Fibroblast of skin of right quadriceps (primary cell): ENCODE measurements at regions not wholly inside any gene's neighbourhood (a gene's known extent, or its start where the extent isn't known, plus 50 kb on each side); places are given as distances from the start of the nearest gene placed in this dataset.

Source experiments
- DNase-seq: peaks from one replicate; pipeline ENCODE4 v3.0.0-alpha.2; 2013

DNA sequence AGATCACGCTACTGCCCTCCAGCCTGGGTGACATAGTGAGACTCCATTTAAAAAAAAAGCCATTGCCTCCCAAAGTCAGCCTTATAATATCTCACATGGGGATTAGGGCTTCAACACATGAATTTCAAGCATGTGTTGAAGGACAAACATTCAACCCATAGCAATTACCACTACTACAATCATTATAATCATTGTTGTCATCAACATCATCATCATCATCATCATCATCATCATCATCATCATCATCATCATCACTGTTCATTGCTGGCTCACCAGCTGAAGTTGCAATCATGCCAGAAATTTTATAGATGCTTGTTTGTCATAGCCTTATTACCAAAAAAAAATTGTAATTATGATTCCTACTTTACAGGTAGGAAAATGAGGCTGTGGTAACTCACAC is 762.9 kb downstream of the METTL15 start:
- DNase-seq = no peak

DNA sequence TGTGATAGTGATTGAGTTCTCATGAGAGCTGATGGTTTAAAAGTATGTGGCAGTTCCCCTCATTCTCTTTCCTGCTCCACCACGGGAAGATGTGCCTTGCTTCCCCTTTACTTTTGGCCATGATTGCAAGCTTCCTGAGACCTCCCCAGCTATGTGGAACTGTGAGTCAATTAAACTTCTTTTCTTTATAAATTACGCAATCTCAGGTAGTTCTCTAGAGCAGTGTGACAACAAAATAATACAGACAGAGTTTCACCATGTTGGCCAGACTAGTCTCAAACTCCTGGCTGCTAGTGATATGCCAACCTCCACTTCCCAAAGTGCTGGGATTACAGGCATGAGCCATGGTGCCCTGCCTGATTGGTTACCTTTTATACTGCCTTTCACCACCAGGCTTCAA is 755.2 kb downstream of the METTL15 start:
- no peak for DNase-seq

DNA sequence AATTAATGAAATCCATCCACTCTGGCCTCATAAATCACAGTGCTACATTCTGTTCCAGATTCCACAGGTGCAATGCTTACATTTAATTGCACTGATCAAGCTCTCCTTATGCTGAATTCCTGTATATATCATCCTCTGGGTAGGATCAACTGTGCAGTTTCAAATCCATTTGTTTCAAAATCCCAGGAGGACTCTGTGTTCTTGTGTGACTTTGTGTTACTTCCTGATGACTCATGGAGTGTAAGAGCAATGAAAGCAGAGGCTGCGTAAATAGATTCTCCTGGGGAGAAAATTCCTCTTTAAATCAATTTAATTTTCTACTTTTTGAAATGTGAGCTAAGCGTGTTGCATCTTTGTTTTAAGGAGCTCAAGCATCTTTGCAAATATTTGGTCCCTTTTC is 752.7 kb downstream of the METTL15 start:
- peak; percentile 70 for DNase-seq

- peak; percentile 54 for DNase-seq
Measured at GRCh38 chr11:28858076-28858475, 749.9 kb downstream of the METTL15 start.

DNA sequence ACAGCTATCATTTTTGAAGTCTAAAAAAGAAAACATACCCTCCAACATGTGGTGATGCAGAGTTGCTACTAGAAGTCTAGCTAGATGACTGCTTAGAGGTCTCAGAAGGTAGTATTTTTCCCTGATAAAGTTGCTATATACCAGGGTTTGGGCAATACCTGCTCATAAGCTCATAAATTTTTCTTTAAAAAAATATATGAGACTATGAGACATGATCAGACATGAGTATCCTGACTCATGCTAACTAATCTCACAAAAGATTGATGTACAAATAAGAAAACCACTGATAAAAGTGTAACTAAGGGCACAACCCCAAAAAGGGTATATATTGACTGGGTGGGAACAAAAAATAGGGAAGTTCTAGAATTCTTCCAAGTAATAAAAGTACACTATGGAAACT is 740.9 kb downstream of the METTL15 start:
- no peak for DNase-seq

DNA sequence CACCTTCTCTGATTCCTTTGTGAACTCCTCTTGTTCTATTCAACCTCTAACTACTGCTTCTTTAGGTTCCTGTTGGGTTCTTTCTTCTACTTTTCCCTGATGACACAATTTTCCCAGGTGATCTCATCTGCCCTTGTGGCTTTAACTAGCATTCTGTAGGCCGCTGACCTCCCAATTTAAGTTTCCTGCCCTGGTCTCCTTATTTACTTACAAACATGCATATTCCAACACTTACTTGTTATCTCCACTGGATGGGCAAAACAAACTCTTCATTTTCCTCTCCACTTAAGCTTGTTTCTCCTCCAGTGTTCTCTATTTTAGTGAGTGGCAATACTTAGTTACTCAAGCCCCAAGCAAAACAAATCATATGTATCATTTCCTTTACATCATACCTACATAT is 734.5 kb downstream of the METTL15 start:
- no peak for DNase-seq

- DNase-seq = peak; percentile 72
Measured at GRCh38 chr11:28838741-28839140, 730.6 kb downstream of the METTL15 start.

DNA sequence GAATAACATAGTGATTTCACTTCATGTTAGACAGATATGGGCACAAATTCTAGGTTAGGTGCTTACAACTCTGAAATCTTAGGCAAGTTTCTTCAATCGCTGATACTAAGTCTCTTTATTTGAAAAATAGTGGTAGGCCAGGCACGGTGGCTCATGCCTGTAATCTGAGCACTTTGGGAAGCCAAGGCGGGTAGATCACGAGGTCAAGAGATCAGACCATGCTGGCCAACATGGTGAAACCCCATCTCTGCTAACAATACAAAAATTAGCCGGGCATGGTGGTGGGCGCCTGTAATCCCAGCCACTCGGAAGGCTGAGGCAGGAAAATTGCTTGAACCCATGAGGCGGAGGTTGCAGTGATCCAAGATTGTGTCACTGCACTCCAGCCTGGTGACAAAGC is 729.4 kb downstream of the METTL15 start:
- DNase-seq = no peak

GRCh38 chr11:28836285-28837081 is 728.3 kb downstream of the METTL15 start:
- DNase-seq = peak; percentile 99

- peak; percentile 74 for DNase-seq
Measured at GRCh38 chr11:28835790-28836189, 727.6 kb downstream of the METTL15 start.

DNA sequence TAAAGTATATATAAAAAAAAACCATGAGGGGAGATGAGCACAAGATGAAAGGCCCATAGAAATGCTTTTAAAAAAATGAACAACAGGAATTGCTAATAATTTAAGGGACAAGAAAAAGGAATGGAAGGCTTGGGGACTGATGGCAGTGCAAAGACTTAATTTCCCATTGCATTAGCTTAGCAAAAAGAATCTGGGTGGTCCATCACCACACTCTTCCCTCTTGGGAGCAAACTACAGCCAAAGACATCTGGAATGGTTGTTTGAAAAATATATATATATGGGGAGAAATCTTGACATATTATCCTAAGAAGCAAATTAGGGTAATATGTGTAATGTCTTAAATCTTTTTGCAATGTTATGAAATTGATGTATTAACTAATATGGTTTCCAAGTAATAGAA is 727.1 kb downstream of the METTL15 start:
- peak; percentile 26 for DNase-seq

- peak; percentile 93 for DNase-seq
Measured at GRCh38 chr11:28834877-28835276, 726.7 kb downstream of the METTL15 start.

DNA sequence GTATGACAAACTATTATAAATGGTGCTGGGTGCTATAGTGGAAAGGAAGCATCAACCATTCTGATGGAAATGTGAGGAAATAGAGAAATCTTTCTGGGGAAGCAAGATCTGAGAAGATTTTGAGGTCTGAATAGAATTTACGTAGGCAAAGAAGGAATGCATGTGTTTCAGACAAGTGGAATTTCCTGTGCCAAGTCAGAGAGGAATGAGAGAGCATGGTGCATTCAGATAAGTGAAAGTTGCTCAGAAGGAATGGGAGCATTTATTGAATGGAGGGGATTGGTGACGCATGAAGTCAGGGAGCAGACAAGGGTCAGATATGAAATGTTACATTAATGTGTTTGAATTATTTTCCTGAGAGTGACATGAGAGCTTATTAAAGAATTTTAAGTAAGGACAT is 725.5 kb downstream of the METTL15 start:
- DNase-seq = peak; percentile 97

- DNase-seq = no peak
Measured at GRCh38 chr11:28833169-28833568, 725.0 kb downstream of the METTL15 start.

GRCh38 chr11:28826807-28827206 is 718.6 kb downstream of the METTL15 start:
- DNase-seq = no peak

DNA sequence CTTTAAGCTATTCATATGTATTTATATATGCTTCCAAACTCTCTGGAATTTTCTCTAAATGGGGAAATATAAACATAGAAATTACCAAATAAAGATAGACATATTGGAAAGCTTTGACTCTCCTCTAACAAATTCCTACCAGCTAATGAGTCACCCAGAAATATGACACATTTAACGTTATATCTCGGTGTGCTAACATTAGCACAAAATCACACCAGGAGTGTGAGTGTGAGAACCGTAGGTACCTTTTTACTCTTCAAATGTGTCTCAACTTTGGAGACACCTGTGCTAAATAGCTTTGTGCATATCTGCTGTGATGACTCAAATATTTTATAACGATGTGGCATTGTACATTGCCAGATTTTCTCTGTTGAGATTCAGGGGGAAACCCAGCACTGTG is 714.4 kb downstream of the METTL15 start:
- peak; percentile 6 for DNase-seq

DNA sequence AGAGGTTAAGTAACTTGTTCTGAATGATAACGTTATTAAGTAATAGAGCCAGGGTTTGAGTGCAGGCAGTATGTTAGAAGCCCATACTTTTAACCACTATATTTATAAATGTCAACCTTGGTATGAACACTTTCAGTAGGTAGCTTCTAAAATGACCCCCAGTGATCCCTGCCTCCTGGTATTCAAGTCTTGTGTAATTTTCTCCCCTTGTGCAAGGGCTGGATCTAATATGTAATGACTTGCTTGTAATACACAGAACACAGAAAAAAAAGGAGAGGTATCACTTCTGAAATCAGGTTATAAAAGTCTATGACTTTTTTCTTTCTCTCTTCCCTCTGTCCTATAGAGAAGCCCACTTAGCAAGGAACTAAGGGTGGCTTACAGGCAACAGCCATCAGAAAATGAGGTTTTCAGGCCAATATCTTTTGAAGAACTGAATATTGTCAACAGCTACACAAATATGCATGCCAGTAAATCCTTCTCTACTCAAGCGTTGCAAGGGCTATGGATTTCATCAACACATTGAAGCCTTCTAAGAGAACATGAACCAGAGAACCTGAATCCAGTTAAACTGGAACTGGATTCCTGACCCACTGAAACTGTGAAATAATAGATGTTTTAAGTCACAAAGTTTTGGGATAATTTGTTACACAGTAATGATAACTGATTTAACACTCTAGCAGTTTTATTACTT is 712.3 kb downstream of the METTL15 start:
- DNase-seq = peak; percentile 17

DNA sequence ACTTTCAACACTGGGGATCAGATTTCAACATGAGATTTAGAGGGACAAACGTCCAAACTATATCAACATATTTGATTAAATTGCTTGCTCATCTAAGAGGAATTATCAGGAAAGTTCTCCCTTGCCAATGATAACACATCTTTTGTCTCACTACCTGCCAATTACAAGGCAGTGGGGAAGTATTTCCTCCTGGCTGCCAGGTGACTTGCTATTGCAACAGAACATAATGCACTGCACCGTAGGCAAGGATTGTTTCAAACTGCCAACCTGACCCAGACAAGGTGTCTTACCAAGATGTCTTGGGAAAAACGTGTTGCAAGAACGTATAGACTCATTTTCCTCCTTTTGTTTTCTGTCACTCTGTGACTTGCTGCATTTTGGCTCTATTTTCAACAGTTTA is 711.6 kb downstream of the METTL15 start:
- DNase-seq = no peak

GRCh38 chr11:28815110-28815509 is 706.9 kb downstream of the METTL15 start:
- DNase-seq = no peak

DNA sequence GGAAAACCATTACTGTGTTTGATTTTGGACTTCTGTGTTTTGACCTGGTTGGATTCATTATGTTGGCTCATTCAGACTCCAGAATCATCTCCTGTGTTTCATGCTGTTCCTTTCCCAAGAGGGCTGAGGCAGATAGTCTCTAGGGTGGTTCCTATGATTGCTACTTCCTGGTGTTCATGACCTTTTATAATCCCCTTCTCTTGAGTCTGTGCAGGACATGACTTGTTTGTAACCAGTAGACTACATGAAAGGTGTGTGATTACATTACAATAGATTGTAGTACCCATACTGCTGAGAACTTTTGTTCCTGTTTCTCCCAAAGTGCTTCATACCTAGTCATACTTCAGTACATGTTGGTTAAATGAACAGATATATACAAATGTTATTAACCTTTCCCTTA is 700.6 kb downstream of the METTL15 start:
- no peak for DNase-seq

DNA sequence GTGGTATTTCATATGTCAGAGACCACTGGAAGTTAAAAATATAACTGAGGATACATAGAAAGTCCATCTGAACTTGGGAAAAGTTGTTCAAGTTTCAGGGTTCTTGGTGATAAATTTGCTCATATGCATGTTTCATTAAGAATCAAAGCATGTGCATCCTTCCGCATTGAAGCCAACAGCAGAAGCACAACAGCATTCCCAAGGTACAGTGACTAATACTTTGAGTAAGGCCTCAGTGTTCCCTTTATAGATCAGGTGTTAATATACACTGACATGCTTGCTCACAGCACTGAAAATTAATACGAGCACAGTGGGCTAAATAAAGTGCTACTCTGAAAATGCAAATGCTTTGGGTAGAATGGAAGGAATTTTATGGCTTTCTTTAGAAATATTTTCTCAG is 691.1 kb downstream of the METTL15 start:
- DNase-seq = no peak

DNA sequence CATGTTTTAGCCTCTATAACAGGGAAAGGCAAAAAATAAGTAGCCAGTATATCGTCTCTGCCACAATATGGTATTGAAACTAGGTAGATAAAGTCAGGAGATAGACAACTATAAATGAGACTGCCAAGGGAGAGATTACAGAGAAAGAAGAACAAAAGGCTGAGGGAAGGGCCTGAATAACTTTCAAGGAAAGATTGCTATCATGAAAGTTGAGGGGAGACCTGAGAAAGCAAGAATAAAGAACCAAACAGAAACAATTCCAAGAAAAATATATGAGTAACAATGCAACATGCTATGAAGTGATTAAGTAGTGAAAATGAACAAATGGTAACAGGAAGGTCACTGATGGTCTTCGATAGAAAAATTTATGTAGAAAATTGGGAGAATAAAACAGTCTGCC is 690.1 kb downstream of the METTL15 start:
- DNase-seq = no peak

- no peak for DNase-seq
Measured at GRCh38 chr11:28797536-28797935, 689.3 kb downstream of the METTL15 start.

DNA sequence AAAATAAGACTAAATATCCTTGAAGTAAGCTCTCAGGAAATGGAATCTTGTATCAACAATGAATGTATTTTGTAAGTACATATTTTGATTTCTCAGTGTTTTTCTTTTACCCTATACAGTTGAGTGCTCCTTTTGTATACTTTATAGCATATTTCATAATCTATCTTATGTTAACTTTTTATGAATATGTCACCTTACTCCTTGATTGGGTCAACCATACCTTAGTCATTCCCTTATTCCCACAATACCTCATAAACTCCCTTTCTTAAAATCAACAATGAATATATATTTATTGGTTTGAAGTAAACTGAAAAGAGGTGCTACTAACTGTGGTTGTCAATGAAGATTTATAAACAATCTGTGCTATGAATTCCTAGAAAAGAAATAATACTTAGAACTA is 686.2 kb downstream of the METTL15 start:
- no peak for DNase-seq

- no peak for DNase-seq
Measured at GRCh38 chr11:28793282-28793738, 685.1 kb downstream of the METTL15 start.
